SK-N-SH (cell line): ENCODE measurements at regions not wholly inside any gene's neighbourhood (a gene's known extent, or its start where the extent isn't known, plus 50 kb on each side); places are given as distances from the start of the nearest gene placed in this dataset.

Source experiments
- CTCF ChIA-PET: fragments of 300-600, 350-600 bp; formaldehyde crosslinking; extraction: SDS; loops from one replicate; lab custom pipeline; 2021; lab: Yijun Ruan, JAX
- POLR2A ChIA-PET: fragments of 350-600 bp; sonication (Branson Sonifier 250); formaldehyde crosslinking; extraction: SDS; loops from one replicate; lab custom pipeline; 2020; ENCODE audit warnings: antibody characterized with exemption, inconsistent platforms; lab: Yijun Ruan, JAX
- DNase-seq: peaks from one replicate; pipeline ENCODE4 v3.0.0; 2012
- H2AFZ ChIP-seq: fragments of 200-600 bp; sonication (generic); 2 replicates; pipeline ENCODE4 v1.8.1; 2016; ENCODE audit warnings: antibody characterized with exemption, mild to moderate bottlenecking, low read depth
- H3F3A ChIP-seq: fragments of 200-600 bp; sonication (generic); replicated peaks from 2 replicates; pipeline ENCODE3; 2016; ENCODE audit warnings: antibody characterized with exemption, mild to moderate bottlenecking; ENCODE audit not compliant: insufficient read depth
- H3K27ac ChIP-seq, 2 experiments: fragments of 200-500 bp in 1 of 2; fragments of 200-600 bp in 1 of 2; sonication (Bioruptor generic) in 1 of 2; sonication (generic), shearing (Covaris generic) in 1 of 2; 2 replicates each; pipeline versions ENCODE4 v1.5.1 to v1.6.1; 2014 to 2016; ENCODE audit warnings: low read depth in 2 of 2, inconsistent platforms in 1 of 2, low read length in 1 of 2, mild to moderate bottlenecking in 1 of 2, mixed read lengths in 1 of 2
- H3K27me3 ChIP-seq: fragments of 200-600 bp; sonication (generic), shearing (Covaris generic); 2 replicates; pipeline ENCODE4 v1.6.1; 2016; ENCODE audit warnings: mixed run types; ENCODE audit not compliant: insufficient read depth
- H3K36me3 ChIP-seq, 2 experiments: fragments of 200-500 bp in 1 of 2; fragments of 200-600 bp in 1 of 2; sonication (Bioruptor generic) in 1 of 2; sonication (generic) in 1 of 2; replicated peaks in 1 of 2; 2 replicates each; pipeline versions ENCODE3 to v1.5.1; 2014 to 2016; ENCODE audit warnings: low read length in 1 of 2, mild to moderate bottlenecking in 1 of 2; ENCODE audit not compliant: insufficient read depth in 2 of 2, control insufficient read depth in 1 of 2
- H3K4me1 ChIP-seq, 2 experiments: fragments of 200-500 bp in 1 of 2; fragments of 200-600 bp in 1 of 2; sonication (Bioruptor generic) in 1 of 2; sonication (generic), shearing (Covaris generic) in 1 of 2; 2 replicates each; pipeline versions ENCODE4 v1.5.1 to v1.6.1; 2014 to 2016; ENCODE audit warnings: low read depth in 1 of 2, low read length in 1 of 2, mixed run types in 1 of 2; ENCODE audit not compliant: insufficient read depth in 2 of 2, control insufficient read depth in 1 of 2
- H3K4me2 ChIP-seq: fragments of 200-600 bp; sonication (generic), shearing (Covaris generic); 2 replicates; pipeline ENCODE4 v1.6.1; 2017; ENCODE audit warnings: mixed run types
- H3K4me3 ChIP-seq, 2 experiments: fragments of 200-500 bp in 1 of 2; fragments of 200-600 bp in 1 of 2; sonication (Bioruptor generic) in 1 of 2; sonication (generic), shearing (Covaris generic) in 1 of 2; 2 replicates each; pipeline versions ENCODE4 v1.5.1 to v1.8.1; 2014 to 2016; ENCODE audit warnings: low read depth in 2 of 2, inconsistent platforms in 1 of 2, low read length in 1 of 2, mild to moderate bottlenecking in 1 of 2, mixed read lengths in 1 of 2, moderate library complexity in 1 of 2
- H3K79me2 ChIP-seq: fragments of 200-600 bp; sonication (generic); 2 replicates; pipeline ENCODE4 v1.8.1; 2017; ENCODE audit warnings: mild to moderate bottlenecking; ENCODE audit not compliant: insufficient read depth
- H3K9ac ChIP-seq: fragments of 200-600 bp; sonication (generic); 2 replicates; pipeline ENCODE4 v1.6.1; 2017; ENCODE audit warnings: mixed run types
- H3K9me2 ChIP-seq: fragments of 200-600 bp; sonication (generic); 2 replicates; pipeline ENCODE4 v1.6.1; 2017; ENCODE audit warnings: mixed run types
- H3K9me3 ChIP-seq: fragments of 200-600 bp; sonication (generic); 2 replicates; pipeline ENCODE4 v1.6.1; 2017; ENCODE audit warnings: mixed run types, mild to moderate bottlenecking, moderate library complexity
- H4K20me1 ChIP-seq: fragments of 200-600 bp; sonication (generic); 2 replicates; pipeline ENCODE4 v1.6.1; 2017; ENCODE audit warnings: mild to moderate bottlenecking, mixed run types; ENCODE audit not compliant: insufficient read depth
- CTCF ChIP-seq: fragments of 200-600 bp; sonication (generic); IDR thresholded peaks from 2 replicates; pipeline ENCODE4 v1.6.1; 2017; ENCODE audit warnings: antibody characterized with exemption, mild to moderate bottlenecking, moderate library complexity
- EZH2phosphoT487 ChIP-seq: fragments of 200-600 bp; sonication (generic); IDR thresholded peaks from 2 replicates; pipeline ENCODE4 v1.6.1; 2017; ENCODE audit warnings: low read depth, mixed run types, mild to moderate bottlenecking, antibody characterized with exemption, moderate library complexity, borderline replicate concordance
- FOXJ3 ChIP-seq: sonication (generic); formaldehyde crosslinking; IDR thresholded peaks from 2 replicates; pipeline ENCODE4 v1.5.1; 2020; ENCODE audit warnings: mild to moderate bottlenecking, missing genetic modification reagents
- GABPA ChIP-seq: IDR thresholded peaks from 2 replicates; pipeline ENCODE4 v1.4.0; 2012; ENCODE audit warnings: low read depth, mild to moderate bottlenecking
- GATA2 ChIP-seq: sonication (generic); formaldehyde crosslinking; IDR thresholded peaks from 2 replicates; pipeline ENCODE4 v1.5.0; 2020; ENCODE audit warnings: mild to moderate bottlenecking, missing genetic modification reagents
- NFIC ChIP-seq: IDR thresholded peaks from 2 replicates; pipeline ENCODE4 v1.4.0; 2012; ENCODE audit warnings: borderline replicate concordance
- NRF1 ChIP-seq: IDR thresholded peaks from 2 replicates; pipeline ENCODE4 v1.6.1; 2012; ENCODE audit warnings: low read depth, mild to moderate bottlenecking, low read length
- PBX3 ChIP-seq: IDR thresholded peaks from 2 replicates; pipeline ENCODE4; 2012
- RAD21 ChIP-seq: IDR thresholded peaks from 2 replicates; pipeline ENCODE4 v1.6.1; 2012; ENCODE audit warnings: mild to moderate bottlenecking, low read length
- RCOR1 ChIP-seq: fragments of 150-350 bp; IDR thresholded peaks from 2 replicates; pipeline ENCODE4 v1.6.1; 2017; ENCODE audit warnings: antibody characterized with exemption, low read length
- RFX5 ChIP-seq: IDR thresholded peaks from 2 replicates; pipeline ENCODE4 v1.6.1; 2012; ENCODE audit warnings: mild to moderate bottlenecking, improper control_type of control experiment, low read length
- TCF12 ChIP-seq: IDR thresholded peaks from 2 replicates; pipeline ENCODE4 v1.4.0; 2012
- TEAD4 ChIP-seq: IDR thresholded peaks from 2 replicates; pipeline ENCODE4 v1.4.0; 2012; ENCODE audit warnings: mild to moderate bottlenecking, borderline replicate concordance; ENCODE audit not compliant: insufficient read depth
- YY1 ChIP-seq: IDR thresholded peaks from 2 replicates; pipeline ENCODE4 v1.4.0; 2012; ENCODE audit warnings: low read depth, mild to moderate bottlenecking
- ZBTB33 ChIP-seq: IDR thresholded peaks from 2 replicates; pipeline ENCODE4 v1.4.0; 2012; ENCODE audit warnings: low read depth, borderline replicate concordance
- WGBS: methylation state at CpG from one replicate; pipeline ENCODE4 v1.1.6; 2017; ENCODE audit warnings: low lambda C conversion rate; 5-methylcytosine and 5-hydroxymethylcytosine counted together

- no peak overlapping the region for H3K4me3 ChIP-seq
- H3K4me1 ChIP-seq: no peaks in the 10 kb centered on the region; a peak in 1 of 4 replicates
- no peaks in the 10 kb centered on the region for H3K27me3 ChIP-seq
- POLR2A ChIA-PET: no interaction called here
- no peak overlapping the region for H3K27ac ChIP-seq
- H3K36me3 ChIP-seq: no peaks in the 10 kb centered on the region
- no peak overlapping the region for H3K4me2 ChIP-seq
- no peaks in the 10 kb centered on the region for H4K20me1 ChIP-seq
- H3K9ac ChIP-seq: no peak overlapping the region
- H3K9me3 ChIP-seq: no peaks in the 10 kb centered on the region
- H3K79me2 ChIP-seq: no peaks in the 10 kb centered on the region
- no peak for DNase-seq
- no peaks in the 10 kb centered on the region for H3F3A ChIP-seq
- no peaks in the 10 kb centered on the region for H3K9me2 ChIP-seq
- WGBS: 89% methylated on average over 1 of the region's 1 CpG
- CTCF ChIA-PET: no interaction called here
- no peak overlapping the region for H2AFZ ChIP-seq
- TF ChIP-seq CTCF (no peak), RFX5 (no peak), YY1 (no peak), GABPA (no peak), RAD21 (no peak), NFIC (no peak), GATA2 (CRISPR knock-in tag) (no peak), PBX3 (no peak), NRF1 (no peak), EZH2phosphoT487 (no peak), ZBTB33 (no peak)
- TF ChIP-seq, all 33 proteins: peak for 0
Measured at GRCh38 chr2:138329591-138329990, 172.0 kb upstream of the SPOPL start.

GRCh38 chr2:138333121-138333520 is 168.4 kb upstream of the SPOPL start:
- no peak for TF ChIP-seq TEAD4
- no peak for TF ChIP-seq RAD21
- 0 out of 2 replicates have a peak, but pooled peaks have one; percentile 13 for TF ChIP-seq TCF12
- no peak for TF ChIP-seq FOXJ3 (CRISPR knock-in tag)
- no peak for TF ChIP-seq RCOR1
- no peak for TF ChIP-seq CTCF
- no peaks in the 10 kb centered on the region for H3K36me3 ChIP-seq
- H3K79me2 ChIP-seq: no peaks in the 10 kb centered on the region
- CTCF ChIA-PET: interaction anchor here (0.9 kb wide), 1 partner anchor 29 kb away, joined by 3 read pairs; no protein-coding TSS in a partner anchor
- H2AFZ ChIP-seq: no peak overlapping the region
- no peaks in the 10 kb centered on the region for H3F3A ChIP-seq
- no peak overlapping the region for H3K4me3 ChIP-seq
- no peak overlapping the region for H3K9ac ChIP-seq
- no peaks in the 10 kb centered on the region for H3K27me3 ChIP-seq
- H4K20me1 ChIP-seq: no peaks in the 10 kb centered on the region
- no peaks in the 10 kb centered on the region for H3K9me2 ChIP-seq
- H3K4me1 ChIP-seq: peaks cover 0 to 6% of the 10 kb centered on the region in 2 experiments; a peak in 2 of 4 replicates
- no peaks in the 10 kb centered on the region for H3K9me3 ChIP-seq
- no peak for DNase-seq
- H3K4me2 ChIP-seq: no peak overlapping the region
- peak overlapping the region in 1 of 2 experiments; percentile 68; a peak in 1 of 4 replicates for H3K27ac ChIP-seq
- POLR2A ChIA-PET: no interaction called here
